Ascending aorta (tissue), 2 donors: ENCODE measurements at regions not wholly inside any gene's neighbourhood (a gene's known extent, or its start where the extent isn't known, plus 50 kb on each side); places are given as distances from the start of the nearest gene placed in this dataset.

Experiments used
- DNase-seq, 2 donors: peaks; one replicate each; pipeline ENCODE4 v3.0.0-alpha.2; 2019; ENCODE audit warnings: low spot score in 2 of 2
- H3K27ac ChIP-seq, 2 donors: fragments of 200-600 bp; sonication (generic); one replicate each; pipeline ENCODE4 v1.5.1; 2016 to 2017; ENCODE audit warnings: mild to moderate bottlenecking in 1 of 2
- H3K27me3 ChIP-seq: fragments of 200-600 bp; sonication (generic); one replicate; pipeline ENCODE4 v1.5.1; 2017
- H3K36me3 ChIP-seq, 2 donors: fragments of 200-600 bp; sonication (generic); one replicate each; pipeline ENCODE4 v1.5.1; 2016
- H3K4me1 ChIP-seq, 2 donors: fragments of 200-600 bp; sonication (generic); one replicate each; pipeline ENCODE4 v1.5.1; 2016 to 2017; ENCODE audit warnings: mild to moderate bottlenecking in 1 of 2
- H3K4me3 ChIP-seq, 2 donors: fragments of 200-600 bp; sonication (generic); one replicate each; pipeline ENCODE4 v1.5.1; 2016 to 2017; ENCODE audit warnings: mild to moderate bottlenecking in 1 of 2
- H3K9me3 ChIP-seq, 2 donors: fragments of 200-600 bp; sonication (generic); one replicate each; pipeline ENCODE4 v1.5.1; 2016
- CTCF ChIP-seq, 3 experiments: fragments of 200-600 bp in 2 of 3; fragments of 450-650 bp in 1 of 3; sonication (generic) in 2 of 3; IDR thresholded peaks; one replicate each; pipeline ENCODE4 v1.5.1; 2016 to 2019; ENCODE audit warnings: antibody characterized with exemption in 3 of 3, mild to moderate bottlenecking in 1 of 3, moderate library complexity in 1 of 3
- intact Hi-C: fragments of 100-400 bp; cut with DNase I; formaldehyde crosslinking; loops from one replicate; pipeline ENCODE4 v1.15.1; 2023

GRCh38 chr2:217631115-217631514, 371.7 kb downstream of the TNS1 start:
- H3K36me3 ChIP-seq = no peaks in the 10 kb centered on the region
- H3K27me3 ChIP-seq = no peaks in the 10 kb centered on the region
- TF ChIP-seq CTCF (IDR thresholded peaks at IDR 0.05) = no peak
- no peak overlapping the region for H3K27ac ChIP-seq
- H3K9me3 ChIP-seq = no peaks in the 10 kb centered on the region
- H3K4me3 ChIP-seq = no peak overlapping the region
- no peak for DNase-seq
- intact Hi-C loops = no loop called here
- H3K4me1 ChIP-seq = peaks cover 5 to 6% of the 10 kb centered on the region in 2 donors

- no peak for TF ChIP-seq CTCF (IDR thresholded peaks at IDR 0.05)
- DNase-seq = no peak
- peaks cover 5 to 10% of the 10 kb centered on the region in 2 donors for H3K4me1 ChIP-seq
- no peak overlapping the region for H3K27ac ChIP-seq
- no peaks in the 10 kb centered on the region for H3K9me3 ChIP-seq
- H3K4me3 ChIP-seq = no peak overlapping the region
- H3K36me3 ChIP-seq = no peaks in the 10 kb centered on the region
- H3K27me3 ChIP-seq = no peaks in the 10 kb centered on the region
- intact Hi-C loops = no loop called here
These were observed 373.4 kb downstream of the TNS1 start for GRCh38 chr2:217629347-217629746.

GRCh38 chr2:217628061-217628460, 374.7 kb downstream of the TNS1 start:
- H3K27ac ChIP-seq = peak overlapping the region; percentile 8 to 35
- H3K27me3 ChIP-seq = no peaks in the 10 kb centered on the region
- H3K4me1 ChIP-seq = peaks cover 5 to 10% of the 10 kb centered on the region in 2 donors
- DNase-seq = no peak
- intact Hi-C loops = no loop called here
- TF ChIP-seq CTCF (IDR thresholded peaks at IDR 0.05) = no peak
- peaks cover 0 to 3% of the 10 kb centered on the region in 2 donors for H3K36me3 ChIP-seq
- H3K4me3 ChIP-seq = no peak overlapping the region
- no peaks in the 10 kb centered on the region for H3K9me3 ChIP-seq

GRCh38 chr2:217626926-217627325, 375.9 kb downstream of the TNS1 start:
- H3K27me3 ChIP-seq = no peaks in the 10 kb centered on the region
- intact Hi-C loops = no loop called here
- no peak for DNase-seq
- no peaks in the 10 kb centered on the region for H3K9me3 ChIP-seq
- H3K4me1 ChIP-seq = peaks cover 5 to 13% of the 10 kb centered on the region in 2 donors
- H3K27ac ChIP-seq = no peak overlapping the region
- TF ChIP-seq CTCF (IDR thresholded peaks at IDR 0.05) = no peak
- H3K36me3 ChIP-seq = peaks cover 0 to 11% of the 10 kb centered on the region in 2 donors
- H3K4me3 ChIP-seq = no peak overlapping the region

GRCh38 chr2:217625557-217626169, 377.1 kb downstream of the TNS1 start:
- no peaks in the 10 kb centered on the region for H3K9me3 ChIP-seq

More at GRCh38 chr2:217625557-217626169, 377.1 kb downstream of the TNS1 start:
- Histone ChIP-seq H3K4me1 (peaks cover 5 to 13% of the 10 kb centered on the region in 2 donors), H3K27ac (no peak overlapping the region), H3K36me3 (peaks cover 0 to 11% of the 10 kb centered on the region in 2 donors), H3K27me3 (no peaks in the 10 kb centered on the region), H3K4me3 (no peak overlapping the region)
- no peak for DNase-seq
- TF ChIP-seq CTCF (IDR thresholded peaks at IDR 0.05) = no peak
- intact Hi-C loops = no loop called here
